ENCODE measurements at regions not wholly inside any gene's neighbourhood (a gene's known extent, or its start where the extent isn't known, plus 50 kb on each side); places are given as distances from the start of the nearest gene placed in this dataset.

GRCh38 chr3:76372497-76372896, 587.1 kb upstream of the ZNF717 start:
- Histone ChIP-seq H3K23ac (ENCODE audit: insufficient read length) (no peak overlapping the region), H3K4ac (replicated peaks; ENCODE audit: insufficient read length, low read depth, low read length) (no peak overlapping the region), H3K56ac (replicated peaks; ENCODE audit: insufficient read length, low read depth, low read length) (no peak overlapping the region), H3K79me2 (ENCODE audit: control insufficient read depth in 1 of 2, insufficient read depth in 2 of 2, low read length in 2 of 2) (no peaks in the 10 kb centered on the region), H4K8ac (ENCODE audit: extremely low read depth, insufficient read depth, low read length) (no peak overlapping the region), H3K9me3 (ENCODE audit: insufficient read depth in 2 of 2, low read depth in 1 of 2, low read length in 1 of 2) (no peaks in the 10 kb centered on the region), H2AK5ac (ENCODE audit: low read depth, low read length) (no peak overlapping the region), H2BK12ac (ENCODE audit: low read depth, low read length) (no peak overlapping the region), H2BK15ac (ENCODE audit: low read length) (no peak overlapping the region), H2BK120ac (replicated peaks; ENCODE audit: low read depth, low read length) (no peak overlapping the region), H3K9ac (replicated peaks in 1 of 4; ENCODE audit: extremely low read depth in 1 of 4, low read depth in 3 of 4, low read length in 3 of 4) (no peak overlapping the region), H3K23me2 (ENCODE audit: low read depth, low read length) (no peaks in the 10 kb centered on the region), H3K18ac (ENCODE audit: extremely low read depth, low read length) (no peak overlapping the region), H4K5ac (ENCODE audit: insufficient read length, low read depth, low read length) (no peak overlapping the region), H3K4me1 (replicated peaks in 1 of 4; ENCODE audit: control insufficient read depth in 3 of 4, insufficient read depth in 4 of 4, low read length in 3 of 4) (no peaks in the 10 kb centered on the region; a peak in 1 of 7 replicates), H3K79me1 (ENCODE audit: low read depth, low read length) (no peaks in the 10 kb centered on the region), H3K14ac (ENCODE audit: insufficient read length) (no peak overlapping the region), H3K27ac (ENCODE audit: low read depth, low read length) (no peak overlapping the region), H3K4me2 (ENCODE audit: insufficient read depth in 1 of 2, low read depth in 2 of 2, low read length in 2 of 2) (no peak overlapping the region), H4K20me1 (replicated peaks in 1 of 2; ENCODE audit: control insufficient read depth in 1 of 2, insufficient read depth in 2 of 2, low read length in 2 of 2) (no peaks in the 10 kb centered on the region), H3K4me3 (ENCODE audit: extremely low read depth in 1 of 4, insufficient read depth in 2 of 4, low read depth in 3 of 4, low read length in 4 of 4) (no peak overlapping the region), H3K36me3 (ENCODE audit: control insufficient read depth in 2 of 4, insufficient read depth in 4 of 4, low read length in 3 of 4) (no peaks in the 10 kb centered on the region), H2BK20ac (ENCODE audit: low read length) (no peak overlapping the region), H3K27me3 (replicated peaks in 1 of 4; ENCODE audit: control insufficient read depth in 3 of 4, extremely low read depth in 1 of 4, insufficient read depth in 3 of 4, low read length in 3 of 4) (no peaks in the 10 kb centered on the region), H2AFZ (ENCODE audit: low read length) (no peak overlapping the region), H2BK5ac (ENCODE audit: low read depth, low read length) (no peak overlapping the region), H4K91ac (replicated peaks; ENCODE audit: insufficient read length, low read length) (no peak overlapping the region)
- DNase-seq (ENCODE audit: low read depth in 1 of 2, low spot score in 2 of 2) (no peak), FAIRE-seq (no peak)
- POLR2A ChIA-PET (ENCODE audit: partially characterized antibody): no interaction called here
- CTCF ChIA-PET (ENCODE audit: partially characterized antibody): interaction anchor here (1.7 kb wide), 1 partner anchor 197 kb away, joined by 3 read pairs; no protein-coding TSS in a partner anchor
- 69% methylated on average over 2 of the region's 2 CpGs; no CpG with 5 or more reads in 1 of the 2 experiments for WGBS, 2 experiments (ENCODE audit: extremely low coverage in 1 of 2, insufficient coverage in 1 of 2, insufficient read length in 1 of 2, insufficient replicate concordance in 2 of 2, low coverage in 1 of 2, low lambda C conversion rate in 2 of 2, missing lambda C conversion rate in 1 of 2)
- TF ChIP-seq HDAC6 (IDR thresholded peaks at IDR 0.05; ENCODE audit: low read depth, low read length) (no peak), RFX5 (IDR thresholded peaks at IDR 0.05; ENCODE audit: borderline replicate concordance, low read depth, low read length) (no peak), RNF2 (IDR thresholded peaks at IDR 0.05; ENCODE audit: borderline replicate concordance, low read depth, low read length, missing control alignments, poor library complexity, severe bottlenecking) (no peak), ASH2L (IDR thresholded peaks at IDR 0.05; ENCODE audit: low read length) (no peak), E2F6 (IDR thresholded peaks at IDR 0.05) (no peak), RXRA (IDR thresholded peaks at IDR 0.05; ENCODE audit: insufficient read depth, low read depth, low read length) (no peak), BCL11A (IDR thresholded peaks at IDR 0.05; ENCODE audit: low read depth in 2 of 2, low read length in 2 of 2) (no peak), CHD2 (IDR thresholded peaks at IDR 0.05; ENCODE audit: low read length) (no peak), CREB1 (IDR thresholded peaks at IDR 0.05) (no peak), POLR2A (IDR thresholded peaks at IDR 0.05; ENCODE audit: control extremely low read depth in 1 of 2, low read depth in 2 of 2, low read length in 2 of 2) (no peak), HDAC2 (IDR thresholded peaks at IDR 0.05; ENCODE audit: borderline replicate concordance in 1 of 2, low read depth in 2 of 2, low read length in 2 of 2) (no peak), KDM4A (IDR thresholded peaks at IDR 0.05; ENCODE audit: low read depth, low read length, severe bottlenecking) (no peak), USF2 (IDR thresholded peaks at IDR 0.05; ENCODE audit: low read length) (no peak), SP4 (IDR thresholded peaks at IDR 0.05; ENCODE audit: low read length) (no peak)

Data from H1 (cell line).